ENCODE measurements at regions not wholly inside any gene's neighbourhood (a gene's known extent, or its start where the extent isn't known, plus 50 kb on each side); places are given as distances from the start of the nearest gene placed in this dataset.

GRCh38 chr3:73235768-73236167 lies 174.3 kb downstream of the EBLN2 start:
- WGBS, 2 donors, result 75 to 83% methylated on average over 7 of the region's 7 CpGs
- Histone ChIP-seq H3K4me3 (no peak overlapping the region), H3K27me3 (no peaks in the 10 kb centered on the region), H3K27ac (no peak overlapping the region), H3K4me1 (no peaks in the 10 kb centered on the region), H3K36me3 (ENCODE audit: low read depth, missing control alignments) (no peaks in the 10 kb centered on the region), H3K9me3 (no peaks in the 10 kb centered on the region)
- intact Hi-C loops (cut with DNase I; ENCODE audit: low total_unique reads), result no loop called here
- no peak for DNase-seq
- TF ChIP-seq CTCF (IDR thresholded peaks at IDR 0.05), result no peak
- no peak for TF ChIP-seq POLR2A (IDR thresholded peaks at IDR 0.05)

- Histone ChIP-seq H3K36me3 (ENCODE audit: low read depth, missing control alignments) (no peaks in the 10 kb centered on the region), H3K9me3 (no peaks in the 10 kb centered on the region), H3K4me1 (no peaks in the 10 kb centered on the region), H3K27me3 (no peaks in the 10 kb centered on the region), H3K4me3 (no peak overlapping the region), H3K27ac (no peak overlapping the region)
- DNase-seq, result no peak
- 93 to 96% methylated on average over 5 of the region's 5 CpGs for WGBS, 2 donors
- TF ChIP-seq POLR2A (IDR thresholded peaks at IDR 0.05) (no peak), CTCF (IDR thresholded peaks at IDR 0.05) (no peak)
- intact Hi-C loops (cut with DNase I; ENCODE audit: low total_unique reads), result no loop called here
Measured at GRCh38 chr3:73236867-73237266, 175.4 kb downstream of the EBLN2 start.

- no peak overlapping the region for H3K27ac ChIP-seq
- H3K9me3 ChIP-seq, result no peaks in the 10 kb centered on the region
- 85 to 87% methylated on average over 3 of the region's 3 CpGs for WGBS, 2 donors
- H3K4me3 ChIP-seq, result no peak overlapping the region
- H3K36me3 ChIP-seq (ENCODE audit: low read depth, missing control alignments), result no peaks in the 10 kb centered on the region
- intact Hi-C loops (cut with DNase I; ENCODE audit: low total_unique reads), result no loop called here
- no peaks in the 10 kb centered on the region for H3K4me1 ChIP-seq
- no peak for TF ChIP-seq POLR2A (IDR thresholded peaks at IDR 0.05)
- TF ChIP-seq CTCF (IDR thresholded peaks at IDR 0.05), result no peak
- DNase-seq, result no peak
- no peaks in the 10 kb centered on the region for H3K27me3 ChIP-seq
Measured at GRCh38 chr3:73243740-73244139, 182.3 kb downstream of the EBLN2 start.

- TF ChIP-seq CTCF (IDR thresholded peaks at IDR 0.05) (no peak), POLR2A (IDR thresholded peaks at IDR 0.05) (no peak)
- H3K4me3 ChIP-seq, result no peak overlapping the region
- WGBS, 2 donors, result 73 to 95% methylated on average over 1 of the region's 1 CpG
- no peak for DNase-seq
- H3K27ac ChIP-seq, result no peak overlapping the region
- intact Hi-C loops (cut with DNase I; ENCODE audit: low total_unique reads), result no loop called here
- no peaks in the 10 kb centered on the region for H3K4me1 ChIP-seq
- no peaks in the 10 kb centered on the region for H3K9me3 ChIP-seq
- H3K27me3 ChIP-seq, result no peaks in the 10 kb centered on the region
- H3K36me3 ChIP-seq (ENCODE audit: low read depth, missing control alignments), result no peaks in the 10 kb centered on the region
Measured at GRCh38 chr3:73245459-73245858, 184.0 kb downstream of the EBLN2 start.

GRCh38 chr3:73249047-73249446 lies 187.6 kb downstream of the EBLN2 start:
- no peak for TF ChIP-seq CTCF (IDR thresholded peaks at IDR 0.05)
- no peak for TF ChIP-seq POLR2A (IDR thresholded peaks at IDR 0.05)
- intact Hi-C loops (cut with DNase I; ENCODE audit: low total_unique reads), result no loop called here
- WGBS, 2 donors, result 84 to 90% methylated on average over 7 of the region's 7 CpGs

More at GRCh38 chr3:73249047-73249446, 187.6 kb downstream of the EBLN2 start:
- Histone ChIP-seq H3K4me3 (no peak overlapping the region), H3K27ac (no peak overlapping the region), H3K36me3 (ENCODE audit: low read depth, missing control alignments) (no peaks in the 10 kb centered on the region), H3K9me3 (no peaks in the 10 kb centered on the region), H3K27me3 (no peaks in the 10 kb centered on the region), H3K4me1 (no peaks in the 10 kb centered on the region)
- DNase-seq, result no peak
